ENCODE measurements at regions not wholly inside any gene's neighbourhood (a gene's known extent, or its start where the extent isn't known, plus 50 kb on each side); places are given as distances from the start of the nearest gene placed in this dataset.

- TF ChIP-seq EGR1 (IDR thresholded peaks at IDR 0.05) (no peak), ZBTB7A (IDR thresholded peaks at IDR 0.05; ENCODE audit: low read depth) (no peak), FOXM1 (IDR thresholded peaks at IDR 0.05; ENCODE audit: borderline replicate concordance, low read depth) (no peak), MAX (IDR thresholded peaks at IDR 0.05) (no peak), USF1 (IDR thresholded peaks at IDR 0.05) (no peak), NFIC (IDR thresholded peaks at IDR 0.05) (no peak), REST (IDR thresholded peaks at IDR 0.05; ENCODE audit: low read depth) (no peak), CREB1 (IDR thresholded peaks at IDR 0.05; ENCODE audit: low read depth) (no peak), TAF1 (IDR thresholded peaks at IDR 0.05; ENCODE audit: low read depth) (no peak)
Observed at GRCh38 chr19:29085206-29085605, 127.7 kb downstream of the UQCRFS1 start.

GRCh38 chr19:29084266-29084665 lies 128.7 kb downstream of the UQCRFS1 start:
- TF ChIP-seq FOXM1 (IDR thresholded peaks at IDR 0.05; ENCODE audit: borderline replicate concordance, low read depth), result no peak
- no peak for TF ChIP-seq MAX (IDR thresholded peaks at IDR 0.05)
- no peak for TF ChIP-seq TEAD4 (IDR thresholded peaks at IDR 0.05)
- TF ChIP-seq ZBTB7A (IDR thresholded peaks at IDR 0.05; ENCODE audit: low read depth), result no peak
- TF ChIP-seq TCF12 (IDR thresholded peaks at IDR 0.05; ENCODE audit: low read depth), result no peak
- no peak for TF ChIP-seq YY1 (IDR thresholded peaks at IDR 0.05; ENCODE audit: low read depth)
- TF ChIP-seq CREB1 (IDR thresholded peaks at IDR 0.05; ENCODE audit: low read depth), result no peak
- TF ChIP-seq USF1 (IDR thresholded peaks at IDR 0.05), result no peak
- no peak for TF ChIP-seq REST (IDR thresholded peaks at IDR 0.05; ENCODE audit: low read depth)
- TF ChIP-seq NFIC (IDR thresholded peaks at IDR 0.05), result no peak
- TF ChIP-seq EP300 (IDR thresholded peaks at IDR 0.05; ENCODE audit: borderline replicate concordance), result no peak
- TF ChIP-seq CEBPB (IDR thresholded peaks at IDR 0.05), result no peak
- no peak for TF ChIP-seq RAD21 (IDR thresholded peaks at IDR 0.05; ENCODE audit: low read depth)

- TF ChIP-seq TAF1 (IDR thresholded peaks at IDR 0.05; ENCODE audit: low read depth), result no peak
- TF ChIP-seq MAX (IDR thresholded peaks at IDR 0.05), result no peak
- TF ChIP-seq EGR1 (IDR thresholded peaks at IDR 0.05), result no peak
- TF ChIP-seq EP300 (IDR thresholded peaks at IDR 0.05; ENCODE audit: borderline replicate concordance), result no peak
- no peak for TF ChIP-seq REST (IDR thresholded peaks at IDR 0.05; ENCODE audit: low read depth)
- no peak for TF ChIP-seq CEBPB (IDR thresholded peaks at IDR 0.05)
- TF ChIP-seq NFIC (IDR thresholded peaks at IDR 0.05), result no peak
- no peak for TF ChIP-seq ZBTB7A (IDR thresholded peaks at IDR 0.05; ENCODE audit: low read depth)
- TF ChIP-seq USF1 (IDR thresholded peaks at IDR 0.05), result no peak
- TF ChIP-seq CREB1 (IDR thresholded peaks at IDR 0.05; ENCODE audit: low read depth), result no peak
- no peak for TF ChIP-seq TCF12 (IDR thresholded peaks at IDR 0.05; ENCODE audit: low read depth)
- no peak for TF ChIP-seq TEAD4 (IDR thresholded peaks at IDR 0.05)
- TF ChIP-seq FOXM1 (IDR thresholded peaks at IDR 0.05; ENCODE audit: borderline replicate concordance, low read depth), result no peak
- TF ChIP-seq RAD21 (IDR thresholded peaks at IDR 0.05; ENCODE audit: low read depth), result no peak
- no peak for TF ChIP-seq YY1 (IDR thresholded peaks at IDR 0.05; ENCODE audit: low read depth)
Observed at GRCh38 chr19:29083863-29084262, 129.1 kb downstream of the UQCRFS1 start.

Data from Ishikawa (cell line).